ENCODE measurements at regions not wholly inside any gene's neighbourhood (a gene's known extent, or its start where the extent isn't known, plus 50 kb on each side); places are given as distances from the start of the nearest gene placed in this dataset.

DNA sequence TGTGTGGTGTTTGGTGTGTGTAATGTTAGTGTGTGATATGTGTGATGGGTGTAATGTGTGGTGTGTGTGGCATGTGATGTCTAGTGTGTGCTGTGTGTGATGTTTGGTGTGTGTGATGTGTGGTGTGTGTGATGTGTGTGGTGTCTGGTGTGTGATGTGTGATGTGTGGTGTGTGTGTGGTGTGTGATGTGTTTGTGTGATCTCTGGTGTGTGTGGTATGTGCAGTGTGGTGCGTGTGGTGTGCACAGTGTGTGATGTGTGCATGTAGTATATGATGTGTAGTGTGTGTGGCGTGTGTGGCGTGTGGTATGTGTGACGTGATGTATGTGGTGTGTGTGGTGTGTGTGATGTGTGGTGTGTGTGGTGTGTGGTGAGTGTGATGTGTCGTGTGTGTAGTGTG, 150.3 kb downstream of the TMEM18 start:
- ATAC-seq (ENCODE audit: low FRiP score) (no peak), DNase-seq (no peak)
- 93 to 96% methylated on average over 5 of the region's 5 CpGs for WGBS, 2 donors
- intact Hi-C loops (cut with DNase I), result no loop called here
- Histone ChIP-seq H3K4me1 (ENCODE audit: control insufficient read depth in 1 of 2, insufficient read depth in 2 of 2, low read length in 2 of 2) (no peaks in the 10 kb centered on the region), H3K27ac (ENCODE audit: low read depth in 1 of 2, low read length in 2 of 2) (no peak overlapping the region), H3K27me3 (ENCODE audit: control insufficient read depth in 1 of 2, insufficient read depth in 2 of 2, low read length in 1 of 2) (peaks cover 0 to 2% of the 10 kb centered on the region in 2 donors), H3K9me3 (ENCODE audit: control insufficient read depth, low read length) (peaks cover 3% of the 10 kb centered on the region), H3K36me3 (ENCODE audit: control insufficient read depth in 1 of 2, insufficient read depth in 2 of 2, low read length in 1 of 2) (no peaks in the 10 kb centered on the region), H3K4me3 (ENCODE audit: low read length in 2 of 2) (no peak overlapping the region)

GRCh38 chr2:525611-526010, 151.6 kb downstream of the TMEM18 start:
- 92 to 93% methylated on average over 10 of the region's 10 CpGs for WGBS, 2 donors
- DNase-seq, result no peak
- H3K4me3 ChIP-seq (ENCODE audit: low read length in 2 of 2), result no peak overlapping the region

GRCh38 chr2:525021-525420, 152.2 kb downstream of the TMEM18 start:
- 91 to 94% methylated on average over 7 of the region's 7 CpGs for WGBS, 2 donors
- no peaks in the 10 kb centered on the region for H3K4me1 ChIP-seq (ENCODE audit: control insufficient read depth in 1 of 2, insufficient read depth in 2 of 2, low read length in 2 of 2)
- no peak overlapping the region for H3K4me3 ChIP-seq (ENCODE audit: low read length in 2 of 2)
- H3K36me3 ChIP-seq (ENCODE audit: control insufficient read depth in 1 of 2, insufficient read depth in 2 of 2, low read length in 1 of 2), result no peaks in the 10 kb centered on the region
- DNase-seq (no peak), ATAC-seq (ENCODE audit: low FRiP score) (no peak)
- intact Hi-C loops (cut with DNase I), result no loop called here
- no peaks in the 10 kb centered on the region for H3K27me3 ChIP-seq (ENCODE audit: control insufficient read depth in 1 of 2, insufficient read depth in 2 of 2, low read length in 1 of 2)
- H3K27ac ChIP-seq (ENCODE audit: low read depth in 1 of 2, low read length in 2 of 2), result no peak overlapping the region
- no peaks in the 10 kb centered on the region for H3K9me3 ChIP-seq (ENCODE audit: control insufficient read depth, low read length)

More at GRCh38 chr2:525611-526010, 151.6 kb downstream of the TMEM18 start:
- Histone ChIP-seq H3K9me3 (ENCODE audit: control insufficient read depth, low read length) (no peaks in the 10 kb centered on the region), H3K36me3 (ENCODE audit: control insufficient read depth in 1 of 2, insufficient read depth in 2 of 2, low read length in 1 of 2) (no peaks in the 10 kb centered on the region), H3K4me1 (ENCODE audit: control insufficient read depth in 1 of 2, insufficient read depth in 2 of 2, low read length in 2 of 2) (no peaks in the 10 kb centered on the region), H3K27ac (ENCODE audit: low read depth in 1 of 2, low read length in 2 of 2) (no peak overlapping the region), H3K27me3 (ENCODE audit: control insufficient read depth in 1 of 2, insufficient read depth in 2 of 2, low read length in 1 of 2) (no peaks in the 10 kb centered on the region)
- ATAC-seq (ENCODE audit: low FRiP score), result no peak
- intact Hi-C loops (cut with DNase I), result no loop called here

GRCh38 chr2:524442-524841, 152.8 kb downstream of the TMEM18 start:
- no peak for ATAC-seq (ENCODE audit: low FRiP score)

GRCh38 chr2:523698-524270, 153.4 kb downstream of the TMEM18 start:
- Histone ChIP-seq H3K4me1 (ENCODE audit: control insufficient read depth in 1 of 2, insufficient read depth in 2 of 2, low read length in 2 of 2) (no peaks in the 10 kb centered on the region), H3K36me3 (ENCODE audit: control insufficient read depth in 1 of 2, insufficient read depth in 2 of 2, low read length in 1 of 2) (no peaks in the 10 kb centered on the region), H3K4me3 (ENCODE audit: low read length in 2 of 2) (no peak overlapping the region), H3K27ac (ENCODE audit: low read depth in 1 of 2, low read length in 2 of 2) (no peak overlapping the region), H3K27me3 (ENCODE audit: control insufficient read depth in 1 of 2, insufficient read depth in 2 of 2, low read length in 1 of 2) (no peaks in the 10 kb centered on the region), H3K9me3 (ENCODE audit: control insufficient read depth, low read length) (no peaks in the 10 kb centered on the region)
- 79 to 80% methylated on average over 12 of the region's 12 CpGs for WGBS, 2 donors
- ATAC-seq (ENCODE audit: low FRiP score) (no peak), DNase-seq (no peak)
- intact Hi-C loops (cut with DNase I), result no loop called here

More at GRCh38 chr2:524442-524841, 152.8 kb downstream of the TMEM18 start:
- 57 to 61% methylated on average over 3 of the region's 3 CpGs for whole genome bisulfite sequencing, 2 donors
- H3K27me3 ChIP-seq (ENCODE audit: control insufficient read depth in 1 of 2, insufficient read depth in 2 of 2, low read length in 1 of 2), result no peaks in the 10 kb centered on the region
- H3K4me3 ChIP-seq (ENCODE audit: low read length in 2 of 2), result no peak overlapping the region
- intact Hi-C loops (cut with DNase I), result no loop called here
- no peaks in the 10 kb centered on the region for H3K9me3 ChIP-seq (ENCODE audit: control insufficient read depth, low read length)
- no peaks in the 10 kb centered on the region for H3K4me1 ChIP-seq (ENCODE audit: control insufficient read depth in 1 of 2, insufficient read depth in 2 of 2, low read length in 2 of 2)
- H3K27ac ChIP-seq (ENCODE audit: low read depth in 1 of 2, low read length in 2 of 2), result no peak overlapping the region
- DNase-seq, result no peak
- no peaks in the 10 kb centered on the region for H3K36me3 ChIP-seq (ENCODE audit: control insufficient read depth in 1 of 2, insufficient read depth in 2 of 2, low read length in 1 of 2)

DNA sequence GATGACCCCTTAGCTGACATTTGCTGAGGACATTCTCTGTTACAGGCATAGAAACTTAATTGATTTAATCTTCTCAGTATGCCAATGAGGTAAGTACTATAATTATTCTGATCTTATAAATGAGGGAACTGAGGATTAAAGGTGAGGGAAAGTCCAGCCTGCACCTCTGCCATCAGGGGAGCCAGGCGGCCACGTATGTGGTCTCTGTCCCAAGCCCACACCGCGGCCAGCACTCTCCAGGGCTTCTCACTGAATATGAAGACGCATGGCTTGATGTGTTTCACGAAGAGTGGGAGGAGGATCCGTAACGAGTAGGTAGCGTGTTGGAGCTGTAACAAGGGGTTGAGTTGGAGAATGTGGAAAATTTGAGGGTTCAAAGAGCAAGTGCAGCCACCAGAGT, 154.4 kb downstream of the TMEM18 start:
- intact Hi-C loops (cut with DNase I), result no loop called here
- no peaks in the 10 kb centered on the region for H3K36me3 ChIP-seq (ENCODE audit: control insufficient read depth in 1 of 2, insufficient read depth in 2 of 2, low read length in 1 of 2)
- DNase-seq (no peak), ATAC-seq (ENCODE audit: low FRiP score) (no peak)
- WGBS, 2 donors, result 93 to 96% methylated on average over 9 of the region's 9 CpGs
- H3K4me1 ChIP-seq (ENCODE audit: control insufficient read depth in 1 of 2, insufficient read depth in 2 of 2, low read length in 2 of 2), result no peaks in the 10 kb centered on the region
- no peak overlapping the region for H3K27ac ChIP-seq (ENCODE audit: low read depth in 1 of 2, low read length in 2 of 2)
- no peaks in the 10 kb centered on the region for H3K9me3 ChIP-seq (ENCODE audit: control insufficient read depth, low read length)
- H3K4me3 ChIP-seq (ENCODE audit: low read length in 2 of 2), result no peak overlapping the region
- H3K27me3 ChIP-seq (ENCODE audit: control insufficient read depth in 1 of 2, insufficient read depth in 2 of 2, low read length in 1 of 2), result no peaks in the 10 kb centered on the region

DNA sequence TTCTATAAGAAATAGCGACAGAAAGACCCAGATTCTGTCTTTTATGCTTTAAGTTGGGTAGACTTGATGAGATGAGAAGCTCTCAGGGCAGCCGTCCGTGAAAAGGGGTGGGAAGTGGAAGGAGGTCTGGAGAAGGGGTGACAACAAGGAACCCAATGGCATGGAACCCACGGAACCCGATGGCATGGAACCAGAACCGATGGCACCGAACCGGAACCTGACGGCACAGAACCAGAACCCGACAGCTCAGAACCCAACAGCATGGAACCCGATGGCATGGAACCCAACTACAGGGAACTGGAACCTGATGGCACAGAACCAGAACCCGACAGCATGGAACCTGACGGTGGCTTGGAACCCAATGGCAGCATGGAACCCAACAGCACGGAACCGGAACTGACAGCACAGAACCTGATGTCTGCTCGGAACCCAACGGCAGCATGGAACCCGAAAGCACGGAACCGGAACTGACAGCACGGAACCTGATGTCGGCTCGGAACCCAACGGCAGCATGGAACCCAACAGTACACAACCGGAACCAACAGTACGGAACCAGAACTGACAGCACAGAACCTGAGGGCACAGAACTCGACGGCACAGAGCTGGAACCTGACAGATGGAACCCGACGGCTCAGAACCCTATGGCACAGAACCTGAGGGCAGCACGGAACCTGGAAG, 155.2 kb downstream of the TMEM18 start:
- H3K27me3 ChIP-seq (ENCODE audit: control insufficient read depth in 1 of 2, insufficient read depth in 2 of 2, low read length in 1 of 2), result no peaks in the 10 kb centered on the region
- H3K4me3 ChIP-seq (ENCODE audit: low read length in 2 of 2), result no peak overlapping the region
- ATAC-seq (ENCODE audit: low FRiP score), result no peak
- intact Hi-C loops (cut with DNase I), result no loop called here
- H3K36me3 ChIP-seq (ENCODE audit: control insufficient read depth in 1 of 2, insufficient read depth in 2 of 2, low read length in 1 of 2), result no peaks in the 10 kb centered on the region
- H3K27ac ChIP-seq (ENCODE audit: low read depth in 1 of 2, low read length in 2 of 2), result no peak overlapping the region
- 96% methylated on average over 31 of the region's 31 CpGs for WGBS, 2 donors
- no peaks in the 10 kb centered on the region for H3K4me1 ChIP-seq (ENCODE audit: control insufficient read depth in 1 of 2, insufficient read depth in 2 of 2, low read length in 2 of 2)
- no peaks in the 10 kb centered on the region for H3K9me3 ChIP-seq (ENCODE audit: control insufficient read depth, low read length)
- DNase-seq, result no peak

GRCh38 chr2:520663-521340, 156.4 kb downstream of the TMEM18 start:
- no peak for DNase-seq
- no peak for ATAC-seq (ENCODE audit: low FRiP score)
- Histone ChIP-seq H3K4me1 (ENCODE audit: control insufficient read depth in 1 of 2, insufficient read depth in 2 of 2, low read length in 2 of 2) (no peaks in the 10 kb centered on the region), H3K27ac (ENCODE audit: low read depth in 1 of 2, low read length in 2 of 2) (no peak overlapping the region), H3K36me3 (ENCODE audit: control insufficient read depth in 1 of 2, insufficient read depth in 2 of 2, low read length in 1 of 2) (no peaks in the 10 kb centered on the region), H3K4me3 (ENCODE audit: low read length in 2 of 2) (no peak overlapping the region), H3K9me3 (ENCODE audit: control insufficient read depth, low read length) (peaks cover 1% of the 10 kb centered on the region), H3K27me3 (ENCODE audit: control insufficient read depth in 1 of 2, insufficient read depth in 2 of 2, low read length in 1 of 2) (no peaks in the 10 kb centered on the region)
- intact Hi-C loops (cut with DNase I), result no loop called here
- 86 to 93% methylated on average over 11 of the region's 11 CpGs for WGBS, 2 donors

- WGBS, 2 donors, result 78 to 80% methylated on average over 5 of the region's 5 CpGs
- Histone ChIP-seq H3K4me3 (ENCODE audit: low read length in 2 of 2) (no peak overlapping the region), H3K4me1 (ENCODE audit: control insufficient read depth in 1 of 2, insufficient read depth in 2 of 2, low read length in 2 of 2) (no peaks in the 10 kb centered on the region), H3K27me3 (ENCODE audit: control insufficient read depth in 1 of 2, insufficient read depth in 2 of 2, low read length in 1 of 2) (no peaks in the 10 kb centered on the region), H3K27ac (ENCODE audit: low read depth in 1 of 2, low read length in 2 of 2) (no peak overlapping the region), H3K36me3 (ENCODE audit: control insufficient read depth in 1 of 2, insufficient read depth in 2 of 2, low read length in 1 of 2) (no peaks in the 10 kb centered on the region), H3K9me3 (ENCODE audit: control insufficient read depth, low read length) (peaks cover 1% of the 10 kb centered on the region)
- intact Hi-C loops (cut with DNase I), result no loop called here
- DNase-seq (no peak), ATAC-seq (ENCODE audit: low FRiP score) (no peak)
Observed at GRCh38 chr2:516944-517343, 160.3 kb downstream of the TMEM18 start.
